ENCODE measurements at regions not wholly inside any gene's neighbourhood (a gene's known extent, or its start where the extent isn't known, plus 50 kb on each side); places are given as distances from the start of the nearest gene placed in this dataset.

DNA sequence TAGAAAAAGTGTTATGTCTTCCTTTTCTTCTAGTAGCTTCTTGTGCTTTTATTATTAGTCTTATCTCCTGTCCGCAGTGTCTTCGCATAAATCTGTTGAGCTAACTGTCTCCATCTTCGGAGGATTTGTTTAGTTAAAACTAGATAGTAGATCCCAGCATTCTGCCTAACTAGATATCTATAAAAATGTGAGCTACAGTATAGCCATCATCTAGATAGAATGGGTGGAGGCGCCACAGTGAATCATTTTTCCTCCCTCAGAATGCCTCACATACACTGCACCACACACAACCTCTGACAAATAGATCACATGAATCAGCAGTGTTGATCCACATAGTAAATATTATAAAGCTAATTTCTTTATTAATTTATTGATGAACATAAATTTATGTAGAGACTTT is 220.3 kb upstream of the GAS1 start:
- DNase-seq (ENCODE audit: low read depth): no peak
- H3K4me3 ChIP-seq (ENCODE audit: low read depth, low read length): no peak overlapping the region
- no peak for TF ChIP-seq CTCF (IDR thresholded peaks at IDR 0.05; ENCODE audit: control insufficient read depth, extremely low read depth, insufficient read depth)

DNA sequence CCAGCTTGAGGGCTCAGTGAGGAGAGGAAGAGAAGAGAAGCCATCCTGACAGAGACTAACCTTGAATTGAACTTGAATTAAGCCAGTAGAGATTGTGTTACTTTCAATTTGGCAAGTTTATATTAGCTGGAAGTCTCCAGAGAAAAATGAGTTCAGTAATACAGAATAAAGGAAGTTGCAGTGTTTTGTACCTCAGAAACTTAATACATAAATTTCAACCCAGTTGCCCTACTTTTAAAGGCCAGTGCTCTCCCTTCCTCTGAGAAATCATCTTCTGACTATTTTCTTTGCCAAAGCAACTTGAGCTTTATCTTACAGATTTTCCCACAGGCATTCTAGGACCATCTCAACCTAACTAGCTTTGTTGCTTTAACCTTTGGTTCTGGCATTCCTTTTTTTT is 231.0 kb upstream of the GAS1 start:
- no peak overlapping the region for H3K4me3 ChIP-seq (ENCODE audit: low read depth, low read length)
- TF ChIP-seq CTCF (IDR thresholded peaks at IDR 0.05; ENCODE audit: control insufficient read depth, extremely low read depth, insufficient read depth): no peak
- DNase-seq (ENCODE audit: low read depth): no peak

GRCh38 chr9:87179553-87180340 is 232.4 kb upstream of the GAS1 start:
- DNase-seq (ENCODE audit: low read depth): no peak
- no peak for TF ChIP-seq CTCF (IDR thresholded peaks at IDR 0.05; ENCODE audit: control insufficient read depth, extremely low read depth, insufficient read depth)
- H3K4me3 ChIP-seq (ENCODE audit: low read depth, low read length): no peak overlapping the region

- H3K4me3 ChIP-seq (ENCODE audit: low read depth, low read length): no peak overlapping the region
- no peak for DNase-seq (ENCODE audit: low read depth)
- no peak for TF ChIP-seq CTCF (IDR thresholded peaks at IDR 0.05; ENCODE audit: control insufficient read depth, extremely low read depth, insufficient read depth)
These were observed 233.1 kb upstream of the GAS1 start for GRCh38 chr9:87180361-87180760.

DNA sequence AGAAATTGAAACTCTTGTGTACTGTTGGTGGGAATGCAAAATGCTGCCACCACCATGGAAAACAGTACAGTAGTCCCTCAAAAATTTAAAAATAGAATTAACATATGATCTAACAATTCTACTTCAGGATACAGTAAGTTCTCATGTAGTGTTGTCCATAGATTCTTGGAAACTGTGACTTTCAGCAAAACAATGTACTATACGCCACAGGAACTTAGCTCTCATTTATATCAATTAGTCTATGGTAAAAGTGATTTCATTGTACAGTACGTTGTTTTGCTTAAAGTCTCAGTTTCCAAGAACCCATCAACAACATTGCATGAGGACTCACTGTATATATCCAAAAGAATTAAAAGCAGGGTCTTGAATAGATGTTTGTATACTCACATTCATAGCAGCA is 233.5 kb upstream of the GAS1 start:
- TF ChIP-seq CTCF (IDR thresholded peaks at IDR 0.05; ENCODE audit: control insufficient read depth, extremely low read depth, insufficient read depth): no peak
- no peak overlapping the region for H3K4me3 ChIP-seq (ENCODE audit: low read depth, low read length)
- no peak for DNase-seq (ENCODE audit: low read depth)

GRCh38 chr9:87181670-87182069 is 234.4 kb upstream of the GAS1 start:
- TF ChIP-seq CTCF (IDR thresholded peaks at IDR 0.05; ENCODE audit: control insufficient read depth, extremely low read depth, insufficient read depth): no peak
- H3K4me3 ChIP-seq (ENCODE audit: low read depth, low read length): no peak overlapping the region
- DNase-seq (ENCODE audit: low read depth): no peak
